ENCODE measurements at regions not wholly inside any gene's neighbourhood (a gene's known extent, or its start where the extent isn't known, plus 50 kb on each side); places are given as distances from the start of the nearest gene placed in this dataset.

DNA sequence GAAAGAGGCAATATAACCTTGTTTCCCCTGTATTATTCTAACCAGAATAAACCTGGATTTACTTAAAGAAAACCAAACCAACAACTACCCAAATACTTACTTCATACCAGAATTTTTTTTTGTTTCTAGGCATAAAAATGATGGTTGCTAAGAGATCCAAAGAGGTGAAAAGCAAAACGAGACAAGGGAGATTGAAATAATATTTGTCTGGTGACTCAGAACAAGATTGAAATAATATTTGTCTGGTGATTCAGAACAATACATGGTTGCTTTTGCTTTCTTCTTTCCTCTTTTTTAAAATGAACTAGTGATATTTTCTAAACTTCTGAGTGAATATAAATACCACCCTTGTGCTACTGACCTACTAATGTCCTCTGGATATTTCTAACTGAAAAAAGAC, 592.9 kb downstream of the KCTD12 start:
- Mint-ChIP-seq H3K36me3 (ENCODE audit: insufficient read depth) (no peaks in the 10 kb centered on the region), H3K9me3 (ENCODE audit: low read depth) (peaks cover 4% of the 10 kb centered on the region), H3K27ac (no peak overlapping the region), H3K27me3 (no peaks in the 10 kb centered on the region), H3K4me1 (ENCODE audit: low read depth) (no peaks in the 10 kb centered on the region), H3K4me3 (ENCODE audit: low read depth) (no peak overlapping the region)
- no peak for DNase-seq (ENCODE audit: low spot score, unreplicated experiment)
- TF ChIP-seq, protein P1, sequence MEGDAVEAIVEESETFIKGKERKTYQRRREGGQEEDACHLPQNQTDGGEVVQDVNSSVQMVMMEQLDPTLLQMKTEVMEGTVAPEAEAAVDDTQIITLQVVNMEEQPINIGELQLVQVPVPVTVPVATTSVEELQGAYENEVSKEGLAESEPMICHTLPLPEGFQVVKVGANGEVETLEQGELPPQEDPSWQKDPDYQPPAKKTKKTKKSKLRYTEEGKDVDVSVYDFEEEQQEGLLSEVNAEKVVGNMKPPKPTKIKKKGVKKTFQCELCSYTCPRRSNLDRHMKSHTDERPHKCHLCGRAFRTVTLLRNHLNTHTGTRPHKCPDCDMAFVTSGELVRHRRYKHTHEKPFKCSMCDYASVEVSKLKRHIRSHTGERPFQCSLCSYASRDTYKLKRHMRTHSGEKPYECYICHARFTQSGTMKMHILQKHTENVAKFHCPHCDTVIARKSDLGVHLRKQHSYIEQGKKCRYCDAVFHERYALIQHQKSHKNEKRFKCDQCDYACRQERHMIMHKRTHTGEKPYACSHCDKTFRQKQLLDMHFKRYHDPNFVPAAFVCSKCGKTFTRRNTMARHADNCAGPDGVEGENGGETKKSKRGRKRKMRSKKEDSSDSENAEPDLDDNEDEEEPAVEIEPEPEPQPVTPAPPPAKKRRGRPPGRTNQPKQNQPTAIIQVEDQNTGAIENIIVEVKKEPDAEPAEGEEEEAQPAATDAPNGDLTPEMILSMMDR (IDR thresholded peaks at IDR 0.05; ENCODE audit: unreplicated experiment): no peak

DNA sequence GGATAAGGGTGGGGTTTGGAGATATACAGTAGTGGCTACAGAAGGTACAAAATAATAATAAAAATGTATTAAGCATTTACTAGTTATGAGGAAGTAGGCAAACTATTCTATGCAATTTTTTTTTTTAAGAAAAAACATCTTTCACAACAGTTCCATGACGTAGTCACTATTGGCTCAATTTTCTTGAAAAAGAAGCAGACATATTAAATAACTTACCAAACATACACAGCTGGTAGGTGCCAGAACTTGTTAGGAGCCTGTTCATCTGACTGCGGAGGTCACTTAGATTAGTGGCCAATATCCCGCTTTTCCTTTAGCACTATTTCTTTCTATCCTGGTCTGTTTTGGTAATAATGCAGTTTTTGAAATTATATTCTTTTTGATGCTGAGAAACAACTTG, 593.5 kb downstream of the KCTD12 start:
- no peaks in the 10 kb centered on the region for H3K36me3 Mint-ChIP-seq (ENCODE audit: insufficient read depth)
- no peak overlapping the region for H3K4me3 Mint-ChIP-seq (ENCODE audit: low read depth)
- no peaks in the 10 kb centered on the region for H3K27me3 Mint-ChIP-seq
- H3K9me3 Mint-ChIP-seq (ENCODE audit: low read depth): peaks cover 4% of the 10 kb centered on the region
- no peaks in the 10 kb centered on the region for H3K4me1 Mint-ChIP-seq (ENCODE audit: low read depth)
- no peak for DNase-seq (ENCODE audit: low spot score, unreplicated experiment)
- no peak overlapping the region for H3K27ac Mint-ChIP-seq
- TF ChIP-seq, protein P1 (IDR thresholded peaks at IDR 0.05; ENCODE audit: unreplicated experiment): no peak

DNA sequence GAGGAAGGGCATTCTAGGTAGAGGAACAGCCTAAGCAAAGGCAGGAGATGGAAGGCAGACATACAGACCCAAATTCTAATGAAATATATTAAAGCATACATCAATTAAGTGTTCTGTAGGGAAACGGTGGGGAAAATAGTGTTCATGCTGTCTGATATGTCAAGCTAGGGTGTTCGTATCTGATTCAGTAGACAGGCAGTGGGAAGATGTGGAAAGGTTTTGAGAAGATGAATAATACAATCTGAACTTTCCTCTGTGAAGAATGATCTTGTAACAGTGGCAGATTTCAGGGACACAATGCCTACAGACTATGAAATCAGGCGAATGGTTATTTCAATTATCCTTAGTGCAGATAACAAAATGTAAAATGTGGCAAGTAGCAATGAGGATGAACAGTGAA, 594.2 kb downstream of the KCTD12 start:
- TF ChIP-seq, protein P1 (IDR thresholded peaks at IDR 0.05; ENCODE audit: unreplicated experiment): no peak
- no peak for DNase-seq (ENCODE audit: low spot score, unreplicated experiment)
- Mint-ChIP-seq H3K27ac (no peak overlapping the region), H3K36me3 (ENCODE audit: insufficient read depth) (no peaks in the 10 kb centered on the region), H3K4me1 (ENCODE audit: low read depth) (no peaks in the 10 kb centered on the region), H3K4me3 (ENCODE audit: low read depth) (no peak overlapping the region), H3K27me3 (no peaks in the 10 kb centered on the region), H3K9me3 (ENCODE audit: low read depth) (peaks cover 4% of the 10 kb centered on the region)

DNA sequence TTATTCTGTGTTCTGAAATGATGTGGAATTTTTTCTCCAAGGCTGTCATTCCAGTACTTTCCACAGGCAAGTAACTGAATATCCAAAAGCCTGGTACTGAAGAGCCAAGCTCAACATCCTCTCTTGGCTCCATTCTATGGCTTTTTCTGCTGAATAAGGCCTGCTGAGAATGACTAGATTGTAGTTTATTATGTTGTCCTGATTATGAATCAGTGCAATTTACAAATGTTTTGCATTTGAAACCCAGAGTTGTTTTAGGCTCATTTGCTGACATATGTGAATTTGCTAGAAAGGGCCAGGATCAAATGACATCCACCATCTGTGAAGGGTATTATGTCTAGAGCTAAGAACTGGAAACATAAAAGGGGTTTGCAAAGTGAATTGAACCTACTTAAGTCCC, 596.6 kb downstream of the KCTD12 start:
- no peak overlapping the region for H3K4me3 Mint-ChIP-seq (ENCODE audit: low read depth)
- no peaks in the 10 kb centered on the region for H3K4me1 Mint-ChIP-seq (ENCODE audit: low read depth)
- H3K9me3 Mint-ChIP-seq (ENCODE audit: low read depth): peaks cover 9% of the 10 kb centered on the region
- no peak overlapping the region for H3K27ac Mint-ChIP-seq
- no peak for DNase-seq (ENCODE audit: low spot score, unreplicated experiment)
- TF ChIP-seq, protein P1 (IDR thresholded peaks at IDR 0.05; ENCODE audit: unreplicated experiment): no peak
- H3K27me3 Mint-ChIP-seq: no peaks in the 10 kb centered on the region
- H3K36me3 Mint-ChIP-seq (ENCODE audit: insufficient read depth): no peaks in the 10 kb centered on the region

DNA sequence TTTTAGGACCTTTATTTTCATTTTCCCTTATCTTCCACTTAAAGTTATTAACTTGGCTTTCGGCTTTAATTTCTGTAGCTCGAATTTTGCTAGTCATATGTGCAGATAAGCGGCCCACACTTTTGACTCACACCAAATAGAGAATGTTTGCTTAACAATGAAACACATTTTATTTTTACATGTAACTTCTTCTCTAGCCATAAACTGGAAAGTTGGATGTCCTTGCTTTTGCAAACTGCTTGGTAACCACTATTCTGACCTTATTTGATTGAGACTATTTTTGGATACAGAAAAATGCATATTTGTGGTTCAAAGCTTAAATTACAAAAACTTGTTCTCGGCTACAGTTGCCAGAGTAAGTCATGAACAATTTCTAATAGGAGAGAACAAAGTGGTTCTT, 600.0 kb downstream of the KCTD12 start:
- no peak for DNase-seq (ENCODE audit: low spot score, unreplicated experiment)
- H3K36me3 Mint-ChIP-seq (ENCODE audit: insufficient read depth): no peaks in the 10 kb centered on the region
- no peak overlapping the region for H3K4me3 Mint-ChIP-seq (ENCODE audit: low read depth)
- TF ChIP-seq, protein P1 (IDR thresholded peaks at IDR 0.05; ENCODE audit: unreplicated experiment): no peak
- no peak overlapping the region for H3K27ac Mint-ChIP-seq
- H3K4me1 Mint-ChIP-seq (ENCODE audit: low read depth): no peaks in the 10 kb centered on the region
- H3K27me3 Mint-ChIP-seq: no peaks in the 10 kb centered on the region
- peaks cover 5% of the 10 kb centered on the region for H3K9me3 Mint-ChIP-seq (ENCODE audit: low read depth)
